ENCODE measurements at regions not wholly inside any gene's neighbourhood (a gene's known extent, or its start where the extent isn't known, plus 50 kb on each side); places are given as distances from the start of the nearest gene placed in this dataset.

GRCh38 chr18:2083691-2084090 lies 487.6 kb downstream of the METTL4 start:
- peak; percentile 11 for DNase-seq

- no peak for DNase-seq
Observed at GRCh38 chr18:2086439-2086838, 484.9 kb downstream of the METTL4 start.

DNA sequence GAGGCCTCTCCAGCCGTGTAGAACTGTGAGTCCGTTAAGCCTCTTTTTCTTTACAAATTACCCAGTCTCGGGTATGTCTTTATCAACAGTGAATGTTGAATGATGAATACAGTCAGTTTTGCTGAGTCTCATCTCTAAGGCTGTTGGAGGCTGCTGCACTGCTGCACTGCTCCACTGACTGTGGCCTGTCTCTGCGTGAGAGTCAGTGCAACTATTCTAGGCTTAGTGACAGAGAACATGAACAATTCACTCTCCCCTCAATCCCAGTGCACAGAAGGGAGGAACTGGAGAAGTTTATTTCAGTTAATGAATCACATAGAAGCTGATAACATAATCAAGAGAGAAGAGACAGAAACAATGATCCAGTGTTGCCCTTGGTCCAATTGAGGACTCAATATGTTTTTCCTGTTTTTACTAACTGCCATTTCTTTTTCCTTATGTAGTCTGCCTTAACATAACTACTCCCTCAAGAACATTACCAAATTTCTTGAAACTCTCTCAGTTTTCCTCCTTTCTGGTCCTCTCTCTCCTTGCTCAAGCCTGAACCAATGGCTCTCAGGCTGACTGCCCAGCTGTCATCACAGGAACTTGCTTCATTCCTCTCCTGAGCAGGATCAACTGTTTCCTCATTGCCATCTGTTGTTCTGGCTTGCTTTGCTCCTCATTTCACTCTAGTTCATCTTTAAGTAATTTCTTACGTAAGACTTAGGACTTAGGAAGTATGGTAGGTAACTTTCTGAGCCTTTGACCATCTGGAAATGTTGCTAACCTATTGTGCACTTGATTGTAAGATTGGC lies 483.2 kb downstream of the METTL4 start:
- peak; percentile 82 for DNase-seq

DNA sequence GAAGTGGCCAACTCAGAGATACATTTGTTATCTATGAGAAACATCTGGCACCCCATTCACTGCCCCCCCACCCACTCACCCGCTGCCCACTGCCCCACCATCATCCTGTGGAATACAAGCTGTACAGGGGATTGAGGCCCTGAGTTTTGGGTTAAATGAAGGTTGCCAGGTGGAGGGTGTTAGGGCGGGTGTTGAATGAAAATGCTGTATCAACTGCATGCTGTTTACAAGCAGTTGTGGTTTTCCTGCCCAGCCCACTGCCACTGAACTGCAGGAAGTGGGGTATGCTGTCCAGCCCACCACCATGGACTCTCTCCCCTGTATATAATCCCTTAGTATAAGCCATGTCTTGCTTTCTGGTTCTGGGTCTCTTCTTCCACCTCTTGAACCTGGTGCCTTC lies 481.9 kb downstream of the METTL4 start:
- no peak for DNase-seq

DNA sequence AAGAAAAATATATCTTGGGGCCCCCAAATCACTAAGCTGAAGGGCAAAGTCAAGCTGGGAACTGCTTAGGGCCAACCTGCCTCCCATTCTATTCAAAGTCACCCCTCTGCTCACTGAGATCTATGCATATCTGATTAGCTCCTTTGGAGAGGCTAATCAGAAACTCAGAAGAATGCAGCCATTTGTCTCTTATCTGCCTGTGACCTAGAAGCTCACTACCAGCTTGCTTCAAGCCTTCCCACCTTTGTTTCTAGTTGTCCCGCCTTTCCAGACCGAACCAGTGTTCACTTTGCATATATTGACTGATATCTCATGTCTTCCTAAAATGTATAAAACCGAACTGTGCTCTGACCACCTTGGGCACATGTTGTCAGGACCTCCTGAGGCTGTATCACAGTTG lies 479.4 kb downstream of the METTL4 start:
- no peak for DNase-seq

GRCh38 chr18:2096551-2096950 lies 474.8 kb downstream of the METTL4 start:
- DNase-seq, result no peak

GRCh38 chr18:2100694-2101213 lies 470.6 kb downstream of the METTL4 start:
- no peak for DNase-seq

DNA sequence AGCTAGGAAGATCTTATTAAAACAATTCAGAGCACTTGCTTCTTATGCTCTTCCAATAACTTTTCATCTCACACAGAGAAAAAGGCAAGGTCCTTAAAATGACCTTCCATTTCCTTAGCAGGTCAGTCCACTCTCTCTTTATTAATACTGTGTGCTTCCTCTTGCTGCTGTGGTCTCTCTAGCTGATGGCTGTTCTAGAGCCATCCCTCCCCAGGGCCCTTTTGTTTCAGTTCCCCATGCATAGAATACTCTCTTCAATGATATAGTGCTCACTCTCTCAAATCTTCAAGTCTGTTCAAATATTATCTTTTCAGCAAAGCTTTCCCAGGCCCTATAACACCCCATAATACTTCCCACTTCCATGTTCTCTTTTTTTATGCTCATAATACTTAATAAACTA lies 469.3 kb downstream of the METTL4 start:
- DNase-seq, result no peak

- no peak for DNase-seq
Observed at GRCh38 chr18:2103299-2103698, 468.0 kb downstream of the METTL4 start.

GRCh38 chr18:2104620-2105462 lies 466.5 kb downstream of the METTL4 start:
- DNase-seq, result peak; percentile 30

DNA sequence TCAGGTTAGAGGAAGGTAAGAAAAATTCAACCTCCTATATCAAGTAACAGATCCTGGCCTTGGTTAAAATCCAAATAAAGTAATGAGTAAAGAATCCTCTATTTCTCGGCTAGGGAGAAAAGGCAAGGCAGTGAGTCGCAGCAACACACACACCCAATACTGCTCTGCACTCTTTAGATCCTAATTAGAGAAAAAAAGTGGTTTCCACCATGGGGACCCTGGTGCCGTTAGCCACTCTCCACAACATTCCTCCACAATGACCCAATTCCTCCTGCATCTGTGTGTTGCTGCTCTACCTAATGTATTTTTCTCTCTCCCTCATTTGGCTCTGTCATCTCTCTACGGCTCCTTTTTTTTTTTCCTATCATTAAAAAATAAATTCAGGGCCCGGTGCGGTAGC lies 462.7 kb downstream of the METTL4 start:
- DNase-seq, result no peak

DNA sequence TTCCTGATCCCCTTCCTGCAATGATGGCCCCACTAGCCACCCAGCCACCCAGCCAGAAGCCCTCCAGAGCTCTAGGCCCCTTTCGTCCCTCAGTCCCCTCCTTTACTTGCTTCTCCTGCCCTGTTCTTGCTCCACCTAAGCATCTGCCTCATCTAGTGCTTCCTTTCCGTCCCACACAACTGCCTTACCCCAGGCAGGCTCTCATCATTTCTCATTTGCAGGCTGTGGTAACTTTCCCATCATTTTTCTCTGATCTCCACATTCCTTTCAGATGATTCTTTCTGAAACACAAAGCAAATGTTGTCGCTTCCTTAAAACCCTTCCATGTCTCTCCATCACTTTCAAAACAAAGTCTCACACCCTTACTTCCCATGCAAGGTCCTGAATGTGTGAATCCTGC lies 459.8 kb downstream of the METTL4 start:
- no peak for DNase-seq

- no peak for DNase-seq
Observed at GRCh38 chr18:2112435-2113045, 458.8 kb downstream of the METTL4 start.

DNA sequence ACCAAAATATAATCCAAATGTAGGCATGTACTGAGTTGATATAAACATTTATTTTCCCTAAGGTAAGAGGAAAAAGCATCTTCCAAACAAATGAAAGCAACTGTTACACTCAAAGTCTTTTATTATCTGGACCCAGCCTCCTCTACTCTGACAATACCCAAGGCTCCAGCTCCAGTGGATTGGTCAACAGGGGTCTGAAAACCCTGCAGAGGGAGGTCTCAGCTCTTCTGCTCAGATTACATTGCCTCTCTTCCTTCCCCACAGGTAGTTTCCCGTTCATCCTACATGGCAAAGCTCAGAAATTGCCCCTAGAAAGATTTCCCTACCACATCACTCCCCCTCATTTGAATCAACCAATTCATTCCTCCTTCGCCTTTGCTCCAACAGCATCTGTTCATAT lies 457.0 kb downstream of the METTL4 start:
- no peak for DNase-seq

GRCh38 chr18:2114765-2115164 lies 456.5 kb downstream of the METTL4 start:
- no peak for DNase-seq

DNA sequence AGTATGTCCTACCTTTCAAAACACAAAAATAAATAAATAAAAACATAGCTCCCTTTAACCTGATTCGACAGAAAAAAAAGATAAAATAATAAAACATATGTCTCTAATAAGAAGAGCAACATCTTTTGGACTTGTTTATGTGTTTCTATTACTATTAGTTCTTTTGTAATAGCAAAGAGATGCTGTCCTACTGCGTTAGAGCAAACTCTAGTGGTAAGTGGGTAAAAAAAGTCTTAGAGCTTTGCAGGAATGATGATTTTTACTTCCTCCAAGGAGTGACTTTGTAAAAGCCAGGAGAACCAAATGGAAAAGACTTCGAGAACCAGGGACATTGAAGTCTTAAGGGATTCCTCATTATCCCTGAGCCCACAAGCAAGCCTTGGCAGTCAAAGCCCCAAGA lies 450.1 kb downstream of the METTL4 start:
- no peak for DNase-seq

GRCh38 chr18:2123077-2123476 lies 448.2 kb downstream of the METTL4 start:
- DNase-seq, result no peak

- no peak for DNase-seq
Observed at GRCh38 chr18:2134364-2134763, 436.9 kb downstream of the METTL4 start.

- DNase-seq, result no peak
Observed at GRCh38 chr18:2135309-2135708, 436.0 kb downstream of the METTL4 start.

- no peak for DNase-seq
Observed at GRCh38 chr18:2138552-2138951, 432.8 kb downstream of the METTL4 start.

DNA sequence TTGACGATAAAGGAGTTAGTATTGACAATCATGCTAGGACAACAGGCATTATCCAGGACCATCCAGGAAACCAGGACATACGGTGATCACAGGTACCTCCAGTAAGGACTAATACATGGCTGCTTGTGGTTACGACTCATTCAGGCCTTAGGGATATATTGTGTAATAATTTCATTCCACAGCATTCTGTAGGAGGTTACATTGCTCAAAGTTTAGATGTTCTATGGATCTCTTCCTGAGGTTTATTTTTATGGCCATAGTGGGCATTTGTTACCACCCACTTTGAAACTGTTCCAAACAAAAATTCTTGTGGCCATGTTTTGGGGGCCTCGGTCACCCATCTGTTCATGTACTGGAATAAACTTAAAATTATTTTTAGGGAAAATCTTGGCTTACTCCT lies 431.6 kb downstream of the METTL4 start:
- DNase-seq, result no peak

DNA sequence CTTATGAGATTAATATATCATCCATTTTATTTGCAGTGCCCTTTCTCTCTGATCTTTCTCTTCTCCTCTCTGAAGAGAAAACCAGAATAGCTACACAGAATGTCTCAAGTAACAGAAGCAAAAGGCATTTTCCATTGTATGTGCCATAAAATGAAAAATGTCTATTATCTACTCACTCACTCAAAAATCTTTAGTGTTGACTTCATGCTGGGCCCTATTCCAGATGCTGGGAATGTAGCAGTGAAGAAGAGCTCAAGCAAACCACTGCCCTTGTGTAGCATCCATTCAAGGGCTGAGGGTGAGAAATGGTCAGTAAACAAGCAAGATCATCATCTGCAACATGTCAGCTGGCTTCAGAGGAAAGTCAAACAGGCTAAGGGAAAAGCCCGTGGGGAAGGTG lies 427.7 kb downstream of the METTL4 start:
- no peak for DNase-seq

- no peak for DNase-seq
Observed at GRCh38 chr18:2144811-2145210, 426.5 kb downstream of the METTL4 start.

DNA sequence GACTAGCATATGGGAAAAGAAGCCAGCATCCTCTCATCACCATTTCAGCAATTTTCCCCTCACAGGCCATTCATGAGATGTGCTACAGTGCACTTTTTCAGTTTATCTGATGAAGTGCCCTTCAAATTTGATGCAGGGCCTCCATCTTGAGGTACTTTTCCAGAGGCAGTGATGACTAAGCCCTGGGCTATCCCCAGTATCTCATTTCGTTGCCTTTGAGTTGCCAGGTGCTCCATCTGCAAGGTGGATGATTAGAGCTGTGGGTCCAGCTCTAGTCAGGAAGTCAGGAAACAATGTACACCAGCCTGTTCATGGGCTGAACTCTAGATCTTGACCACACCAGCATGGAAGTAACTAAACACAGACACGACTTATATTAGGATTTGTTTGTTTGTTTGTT lies 425.2 kb downstream of the METTL4 start:
- DNase-seq, result no peak
